HEK293 (cell line): ENCODE measurements at regions not wholly inside any gene's neighbourhood (a gene's known extent, or its start where the extent isn't known, plus 50 kb on each side); places are given as distances from the start of the nearest gene placed in this dataset.

Experiments used
- CTCF ChIA-PET: fragments of 350-600 bp; formaldehyde crosslinking; extraction: SDS; loops from one replicate; lab custom pipeline; 2021; ENCODE audit warnings: antibody characterized with exemption; lab: Yijun Ruan, JAX
- POLR2A ChIA-PET: fragments of 300-600 bp; formaldehyde crosslinking; extraction: SDS; loops from one replicate; lab custom pipeline; 2020; ENCODE audit warnings: antibody characterized with exemption, inconsistent platforms; lab: Yijun Ruan, JAX
- H3K27ac ChIP-seq: fragments of 200-500 bp; sonication (Bioruptor generic); 2 replicates; pipeline ENCODE4 v1.5.1; 2014; ENCODE audit warnings: low read depth, low read length, control low read depth, inconsistent platforms; ENCODE audit errors: extremely low read depth
- H3K36me3 ChIP-seq, 2 experiments: fragments of 200-500 bp in 1 of 2; sonication (Bioruptor generic) in 1 of 2; 1 replicate in 1 of 2; 2 replicates in 1 of 2; pipeline ENCODE4 v1.5.1; 2014 to 2017; ENCODE audit warnings: inconsistent platforms in 2 of 2, low read length in 2 of 2; ENCODE audit not compliant: control insufficient read depth in 2 of 2, insufficient read depth in 1 of 2
- H3K4me1 ChIP-seq: fragments of 200-500 bp; sonication (Bioruptor generic); 2 replicates; pipeline ENCODE4 v1.5.1; 2014; ENCODE audit warnings: mild to moderate bottlenecking, low read length, inconsistent platforms; ENCODE audit not compliant: control insufficient read depth, insufficient read depth
- H3K4me3 ChIP-seq: 2 replicates; pipeline ENCODE4 v1.5.1; 2011; ENCODE audit warnings: low read depth, mild to moderate bottlenecking, control low read depth, low read length, moderate library complexity
- H3K9me3 ChIP-seq: fragments of 200-500 bp; sonication (Bioruptor generic); 2 replicates; pipeline ENCODE4 v1.5.1; 2014; ENCODE audit warnings: low read depth, low read length, inconsistent platforms; ENCODE audit not compliant: control insufficient read depth, insufficient read depth
- BCL11A ChIP-seq: fragments of 450-650 bp; formaldehyde crosslinking; IDR thresholded peaks from 2 replicates; pipeline ENCODE4 v1.5.1; 2016; ENCODE audit warnings: low read depth, missing biosample characterization, missing genetic modification characterization
- GLIS1 ChIP-seq: fragments of 450-650 bp; formaldehyde crosslinking; IDR thresholded peaks from 2 replicates; pipeline ENCODE4 v1.5.1; 2016; ENCODE audit warnings: missing biosample characterization, missing genetic modification characterization
- SP2 ChIP-seq: fragments of 450-650 bp; formaldehyde crosslinking; IDR thresholded peaks from 2 replicates; pipeline ENCODE4 v1.5.1; 2016; ENCODE audit warnings: missing biosample characterization, missing genetic modification characterization
- ZFP3 ChIP-seq: fragments of 450-650 bp; formaldehyde crosslinking; IDR thresholded peaks from 2 replicates; pipeline ENCODE4 v1.5.1; 2016; ENCODE audit warnings: low read depth, missing biosample characterization, missing genetic modification characterization
- ZNF133 ChIP-seq: fragments of 450-650 bp; formaldehyde crosslinking; IDR thresholded peaks from 2 replicates; pipeline ENCODE4 v1.5.1; 2016; ENCODE audit warnings: missing biosample characterization, missing genetic modification characterization
- ZNF174 ChIP-seq: fragments of 450-650 bp; formaldehyde crosslinking; IDR thresholded peaks from 2 replicates; pipeline ENCODE4 v1.5.0; 2017; ENCODE audit warnings: missing biosample characterization, mild to moderate bottlenecking, missing genetic modification characterization
- ZNF202 ChIP-seq: fragments of 450-650 bp; formaldehyde crosslinking; IDR thresholded peaks from 2 replicates; pipeline ENCODE4 v1.5.1; 2016; ENCODE audit warnings: missing biosample characterization, missing genetic modification characterization, borderline replicate concordance
- ZNF341 ChIP-seq: fragments of 450-650 bp; formaldehyde crosslinking; IDR thresholded peaks from 2 replicates; pipeline ENCODE4; 2016; ENCODE audit warnings: low read depth, missing biosample characterization, missing genetic modification characterization
- ZNF350 ChIP-seq: fragments of 450-650 bp; formaldehyde crosslinking; IDR thresholded peaks from 2 replicates; pipeline ENCODE4 v1.5.0; 2017; ENCODE audit warnings: missing biosample characterization, mild to moderate bottlenecking, missing genetic modification characterization
- ZNF366 ChIP-seq: fragments of 450-650 bp; formaldehyde crosslinking; conservative IDR thresholded peaks from 2 replicates; pipeline ENCODE4 v1.5.1; 2016; ENCODE audit warnings: missing biosample characterization, missing genetic modification characterization
- ZNF37A ChIP-seq: fragments of 450-650 bp; IDR thresholded peaks from 2 replicates; pipeline ENCODE4 v1.5.1; 2018; ENCODE audit warnings: missing biosample characterization, missing genetic modification characterization
- ZNF596 ChIP-seq: fragments of 450-650 bp; IDR thresholded peaks from 2 replicates; pipeline ENCODE4 v1.5.0; 2018; ENCODE audit warnings: missing biosample characterization, mild to moderate bottlenecking, missing genetic modification characterization, moderate library complexity
- ZNF621 ChIP-seq: fragments of 450-650 bp; formaldehyde crosslinking; IDR thresholded peaks from 2 replicates; pipeline ENCODE4 v1.5.1; 2017; ENCODE audit warnings: missing biosample characterization, missing genetic modification characterization
- ZNF629 ChIP-seq: fragments of 450-650 bp; formaldehyde crosslinking; IDR thresholded peaks from 2 replicates; pipeline ENCODE4 v1.5.1; 2017; ENCODE audit warnings: missing biosample characterization, missing genetic modification characterization
- ZNF677 ChIP-seq: fragments of 450-650 bp; IDR thresholded peaks from 2 replicates; pipeline ENCODE4 v1.5.0; 2018; ENCODE audit warnings: missing biosample characterization, mild to moderate bottlenecking, missing genetic modification characterization, moderate library complexity
- ZNF768 ChIP-seq: fragments of 450-650 bp; formaldehyde crosslinking; IDR thresholded peaks from 2 replicates; pipeline ENCODE4 v1.5.1; 2018; ENCODE audit warnings: missing biosample characterization, mild to moderate bottlenecking, missing genetic modification characterization
- ZNF777 ChIP-seq: fragments of 450-650 bp; formaldehyde crosslinking; IDR thresholded peaks from 2 replicates; pipeline ENCODE4 v1.5.1; 2017; ENCODE audit warnings: missing biosample characterization, missing genetic modification characterization, borderline replicate concordance
- ZSCAN23 ChIP-seq: fragments of 450-650 bp; formaldehyde crosslinking; IDR thresholded peaks from 2 replicates; pipeline ENCODE4 v1.5.1; 2016; ENCODE audit warnings: missing biosample characterization, missing genetic modification characterization
- TF ChIP-seq, protein P1 (sequence below): fragments of 450-650 bp; formaldehyde crosslinking; IDR thresholded peaks from 2 replicates; pipeline ENCODE4 v1.5.1; 2016; ENCODE audit warnings: missing biosample characterization, missing genetic modification characterization, low read depth
- TF ChIP-seq, protein P2 (sequence below): fragments of 450-650 bp; formaldehyde crosslinking; IDR thresholded peaks from 2 replicates; pipeline ENCODE4 v1.5.1; 2016; ENCODE audit warnings: missing biosample characterization, missing genetic modification characterization
- TF ChIP-seq, protein P3 (sequence below): fragments of 450-650 bp; formaldehyde crosslinking; IDR thresholded peaks from 2 replicates; pipeline ENCODE4 v1.5.0; 2017; ENCODE audit warnings: missing biosample characterization, missing genetic modification characterization, borderline replicate concordance
- TF ChIP-seq, protein P4 (sequence below): fragments of 450-650 bp; formaldehyde crosslinking; IDR thresholded peaks from 2 replicates; pipeline ENCODE4 v1.5.1; 2016; ENCODE audit warnings: missing biosample characterization, missing genetic modification characterization, borderline replicate concordance

DNA sequence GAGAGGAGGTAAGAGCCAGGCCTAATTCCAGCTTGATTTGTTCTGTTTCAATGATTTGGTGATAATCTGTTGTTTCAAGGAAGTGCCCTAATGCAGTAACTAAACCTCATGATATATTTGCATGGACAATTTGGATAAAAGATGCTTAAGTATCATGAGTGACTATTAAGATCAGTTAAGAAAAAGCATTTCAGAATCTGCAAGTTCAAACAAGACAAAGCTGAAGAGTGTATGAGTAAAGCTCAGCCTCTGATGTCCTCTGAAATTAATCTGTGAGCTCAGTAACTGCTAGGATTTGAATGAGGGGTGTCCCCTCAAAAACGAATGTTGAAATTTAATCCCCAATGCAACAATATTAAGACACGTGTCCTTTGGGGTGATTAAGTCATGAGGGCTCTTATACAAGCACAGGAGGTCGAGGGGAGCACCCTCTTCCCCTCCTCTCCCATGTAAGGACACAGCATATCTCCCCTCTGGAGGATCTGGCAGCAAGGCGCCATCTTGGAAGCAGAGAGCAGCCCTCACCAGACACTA is 949.2 kb downstream of the GALC start (continued):
- TF ChIP-seq, protein P1, sequence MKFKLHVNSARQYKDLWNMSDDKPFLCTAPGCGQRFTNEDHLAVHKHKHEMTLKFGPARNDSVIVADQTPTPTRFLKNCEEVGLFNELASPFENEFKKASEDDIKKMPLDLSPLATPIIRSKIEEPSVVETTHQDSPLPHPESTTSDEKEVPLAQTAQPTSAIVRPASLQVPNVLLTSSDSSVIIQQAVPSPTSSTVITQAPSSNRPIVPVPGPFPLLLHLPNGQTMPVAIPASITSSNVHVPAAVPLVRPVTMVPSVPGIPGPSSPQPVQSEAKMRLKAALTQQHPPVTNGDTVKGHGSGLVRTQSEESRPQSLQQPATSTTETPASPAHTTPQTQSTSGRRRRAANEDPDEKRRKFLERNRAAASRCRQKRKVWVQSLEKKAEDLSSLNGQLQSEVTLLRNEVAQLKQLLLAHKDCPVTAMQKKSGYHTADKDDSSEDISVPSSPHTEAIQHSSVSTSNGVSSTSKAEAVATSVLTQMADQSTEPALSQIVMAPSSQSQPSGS (tag by site-specific recombination): no peak
- TF ChIP-seq ZNF366 (tag by site-specific recombination) (no peak), ZNF37A (no peak), ZNF768 (tag by site-specific recombination) (no peak), ZNF596 (tag by site-specific recombination) (no peak), ZNF629 (tag by site-specific recombination) (no peak), SP2 (tag by site-specific recombination) (no peak), BCL11A (no peak), ZNF677 (no peak), ZNF621 (no peak), ZSCAN23 (tag by site-specific recombination) (no peak)
- TF ChIP-seq, protein P2, sequence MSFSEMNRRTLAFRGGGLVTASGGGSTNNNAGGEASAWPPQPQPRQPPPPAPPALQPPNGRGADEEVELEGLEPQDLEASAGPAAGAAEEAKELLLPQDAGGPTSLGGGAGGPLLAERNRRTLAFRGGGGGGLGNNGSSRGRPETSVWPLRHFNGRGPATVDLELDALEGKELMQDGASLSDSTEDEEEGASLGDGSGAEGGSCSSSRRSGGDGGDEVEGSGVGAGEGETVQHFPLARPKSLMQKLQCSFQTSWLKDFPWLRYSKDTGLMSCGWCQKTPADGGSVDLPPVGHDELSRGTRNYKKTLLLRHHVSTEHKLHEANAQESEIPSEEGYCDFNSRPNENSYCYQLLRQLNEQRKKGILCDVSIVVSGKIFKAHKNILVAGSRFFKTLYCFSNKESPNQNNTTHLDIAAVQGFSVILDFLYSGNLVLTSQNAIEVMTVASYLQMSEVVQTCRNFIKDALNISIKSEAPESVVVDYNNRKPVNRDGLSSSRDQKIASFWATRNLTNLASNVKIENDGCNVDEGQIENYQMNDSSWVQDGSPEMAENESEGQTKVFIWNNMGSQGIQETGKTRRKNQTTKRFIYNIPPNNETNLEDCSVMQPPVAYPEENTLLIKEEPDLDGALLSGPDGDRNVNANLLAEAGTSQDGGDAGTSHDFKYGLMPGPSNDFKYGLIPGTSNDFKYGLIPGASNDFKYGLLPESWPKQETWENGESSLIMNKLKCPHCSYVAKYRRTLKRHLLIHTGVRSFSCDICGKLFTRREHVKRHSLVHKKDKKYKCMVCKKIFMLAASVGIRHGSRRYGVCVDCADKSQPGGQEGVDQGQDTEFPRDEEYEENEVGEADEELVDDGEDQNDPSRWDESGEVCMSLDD (tag by site-specific recombination): no peak

DNA sequence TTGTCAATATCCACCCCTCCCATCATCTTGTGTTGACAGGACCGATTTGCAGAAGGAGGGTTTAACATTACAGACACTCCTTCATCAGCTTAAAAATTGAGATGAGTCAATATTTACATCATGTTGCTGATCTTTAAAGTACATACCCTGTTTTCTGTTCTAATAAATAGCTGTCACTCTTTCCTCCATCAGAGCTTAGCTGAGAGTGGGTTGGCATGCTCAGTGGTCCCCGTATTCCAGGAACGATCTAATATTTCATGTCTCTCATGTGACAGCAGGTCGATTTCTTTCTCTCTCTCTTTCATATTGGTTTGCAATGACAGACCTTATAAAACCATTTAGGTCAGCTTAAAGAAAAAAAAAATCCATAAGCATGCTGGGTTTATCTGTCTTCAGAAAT is 950.6 kb downstream of the GALC start:
- ChIA-PET POLR2A (no interaction called here), CTCF (interaction anchor here (0.8 kb wide), 1 partner anchor 10 kb away, joined by 3 read pairs; no protein-coding TSS in a partner anchor)
- Histone ChIP-seq H3K4me3 (no peak overlapping the region), H3K27ac (no peak overlapping the region), H3K36me3 (no peaks in the 10 kb centered on the region), H3K4me1 (no peaks in the 10 kb centered on the region), H3K9me3 (no peaks in the 10 kb centered on the region)
- TF ChIP-seq GLIS1 (tag by site-specific recombination) (no peak), ZNF202 (tag by site-specific recombination) (no peak), ZNF777 (no peak), SP2 (tag by site-specific recombination) (no peak), ZNF133 (tag by site-specific recombination) (no peak), ZNF174 (no peak), ZNF350 (no peak), ZNF341 (no peak), ZFP3 (tag by site-specific recombination) (no peak)
- TF ChIP-seq, protein P3, sequence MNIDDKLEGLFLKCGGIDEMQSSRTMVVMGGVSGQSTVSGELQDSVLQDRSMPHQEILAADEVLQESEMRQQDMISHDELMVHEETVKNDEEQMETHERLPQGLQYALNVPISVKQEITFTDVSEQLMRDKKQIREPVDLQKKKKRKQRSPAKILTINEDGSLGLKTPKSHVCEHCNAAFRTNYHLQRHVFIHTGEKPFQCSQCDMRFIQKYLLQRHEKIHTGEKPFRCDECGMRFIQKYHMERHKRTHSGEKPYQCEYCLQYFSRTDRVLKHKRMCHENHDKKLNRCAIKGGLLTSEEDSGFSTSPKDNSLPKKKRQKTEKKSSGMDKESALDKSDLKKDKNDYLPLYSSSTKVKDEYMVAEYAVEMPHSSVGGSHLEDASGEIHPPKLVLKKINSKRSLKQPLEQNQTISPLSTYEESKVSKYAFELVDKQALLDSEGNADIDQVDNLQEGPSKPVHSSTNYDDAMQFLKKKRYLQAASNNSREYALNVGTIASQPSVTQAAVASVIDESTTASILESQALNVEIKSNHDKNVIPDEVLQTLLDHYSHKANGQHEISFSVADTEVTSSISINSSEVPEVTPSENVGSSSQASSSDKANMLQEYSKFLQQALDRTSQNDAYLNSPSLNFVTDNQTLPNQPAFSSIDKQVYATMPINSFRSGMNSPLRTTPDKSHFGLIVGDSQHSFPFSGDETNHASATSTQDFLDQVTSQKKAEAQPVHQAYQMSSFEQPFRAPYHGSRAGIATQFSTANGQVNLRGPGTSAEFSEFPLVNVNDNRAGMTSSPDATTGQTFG (tag by site-specific recombination): no peak
- TF ChIP-seq, protein P4, sequence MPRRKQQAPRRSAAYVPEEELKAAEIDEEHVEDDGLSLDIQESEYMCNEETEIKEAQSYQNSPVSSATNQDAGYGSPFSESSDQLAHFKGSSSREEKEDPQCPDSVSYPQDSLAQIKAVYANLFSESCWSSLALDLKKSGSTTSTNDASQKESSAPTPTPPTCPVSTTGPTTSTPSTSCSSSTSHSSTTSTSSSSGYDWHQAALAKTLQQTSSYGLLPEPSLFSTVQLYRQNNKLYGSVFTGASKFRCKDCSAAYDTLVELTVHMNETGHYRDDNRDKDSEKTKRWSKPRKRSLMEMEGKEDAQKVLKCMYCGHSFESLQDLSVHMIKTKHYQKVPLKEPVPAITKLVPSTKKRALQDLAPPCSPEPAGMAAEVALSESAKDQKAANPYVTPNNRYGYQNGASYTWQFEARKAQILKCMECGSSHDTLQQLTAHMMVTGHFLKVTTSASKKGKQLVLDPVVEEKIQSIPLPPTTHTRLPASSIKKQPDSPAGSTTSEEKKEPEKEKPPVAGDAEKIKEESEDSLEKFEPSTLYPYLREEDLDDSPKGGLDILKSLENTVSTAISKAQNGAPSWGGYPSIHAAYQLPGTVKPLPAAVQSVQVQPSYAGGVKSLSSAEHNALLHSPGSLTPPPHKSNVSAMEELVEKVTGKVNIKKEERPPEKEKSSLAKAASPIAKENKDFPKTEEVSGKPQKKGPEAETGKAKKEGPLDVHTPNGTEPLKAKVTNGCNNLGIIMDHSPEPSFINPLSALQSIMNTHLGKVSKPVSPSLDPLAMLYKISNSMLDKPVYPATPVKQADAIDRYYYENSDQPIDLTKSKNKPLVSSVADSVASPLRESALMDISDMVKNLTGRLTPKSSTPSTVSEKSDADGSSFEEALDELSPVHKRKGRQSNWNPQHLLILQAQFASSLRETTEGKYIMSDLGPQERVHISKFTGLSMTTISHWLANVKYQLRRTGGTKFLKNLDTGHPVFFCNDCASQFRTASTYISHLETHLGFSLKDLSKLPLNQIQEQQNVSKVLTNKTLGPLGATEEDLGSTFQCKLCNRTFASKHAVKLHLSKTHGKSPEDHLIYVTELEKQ: no peak
